K562 (cell line): ENCODE measurements at regions not wholly inside any gene's neighbourhood (a gene's known extent, or its start where the extent isn't known, plus 50 kb on each side); places are given as distances from the start of the nearest gene placed in this dataset.

ENCODE experiments used
- ATAC-seq: fragments of 200-7000 bp; cut with Tn5 transposase; 3 replicates; pipeline ENCODE4 v1.9.1; 2020; ENCODE audit warnings: moderate library complexity
- BruUV-seq: library from RNA; stranded (reverse); fragments of 400-500 nt; replicated peaks from 2 replicates; lab custom pipeline; 2021; lab: Mats Ljungman, UMichigan
- CTCF ChIA-PET: fragments of 300-600 bp; formaldehyde crosslinking; extraction: SDS; loops from one replicate; lab custom pipeline; 2021; ENCODE audit warnings: low intra/inter-chr PET ratio; lab: Yijun Ruan, JAX
- POLR2A ChIA-PET: fragments of 300-600, 350-650 bp; sonication (Branson Sonifier 250); formaldehyde crosslinking; extraction: SDS; loops from one replicate; lab custom pipeline; 2021; ENCODE audit warnings: antibody characterized with exemption, inconsistent platforms; lab: Yijun Ruan, JAX
- DNase-seq, 4 experiments: peaks; one replicate each; pipeline versions ENCODE4 v3.0.0 to v3.0.0-alpha.2; 2011 to 2018; ENCODE audit warnings: low spot score in 3 of 4, mixed read lengths in 3 of 4; ENCODE audit errors: extremely low read depth in 1 of 4
- FAIRE-seq: peaks from 2 replicates; lab custom pipeline; 2011; peaks lifted over from hg19 to GRCh38; lab: Jason Lieb, UNC
- H2AFZ ChIP-seq: 2 replicates; pipeline ENCODE4 v1.6.0; 2011; ENCODE audit warnings: low read depth, low read length, control low read depth, inconsistent platforms
- H3K27ac ChIP-seq: fragments of 200-600 bp; 3 replicates; pipeline ENCODE4 v1.8.0; 2011; ENCODE audit warnings: low read depth, mild to moderate bottlenecking, control low read depth, inconsistent platforms, low read length, moderate library complexity, mixed read lengths; ENCODE audit errors: extremely low read depth
- H3K27me3 ChIP-seq, 2 experiments: fragments of 300-600 bp in 1 of 2; 2 replicates in 1 of 2; 3 replicates in 1 of 2; pipeline versions ENCODE4 v1.6.0 to v1.8.0; 2011; ENCODE audit warnings: inconsistent platforms in 2 of 2, low read length in 2 of 2, mild to moderate bottlenecking in 1 of 2, mixed read lengths in 1 of 2, moderate library complexity in 1 of 2; ENCODE audit not compliant: control insufficient read depth in 2 of 2, insufficient read depth in 2 of 2
- H3K36me3 ChIP-seq: fragments of 300-600 bp; 3 replicates; pipeline ENCODE4 v1.8.0; 2011; ENCODE audit warnings: mild to moderate bottlenecking, low read length, inconsistent platforms; ENCODE audit not compliant: control insufficient read depth, insufficient read depth
- H3K4me1 ChIP-seq, 2 experiments: fragments of 200-600 bp in 1 of 2; replicated peaks in 1 of 2; 2 replicates in 1 of 2; 3 replicates in 1 of 2; pipeline versions ENCODE4 v1.5.1 to v1.8.0; 2011; ENCODE audit warnings: inconsistent platforms in 2 of 2, low read length in 2 of 2, mild to moderate bottlenecking in 1 of 2, mixed read lengths in 1 of 2, moderate library complexity in 1 of 2; ENCODE audit not compliant: control insufficient read depth in 2 of 2, insufficient read depth in 2 of 2
- H3K4me2 ChIP-seq: 2 replicates; pipeline ENCODE4 v1.6.1; 2011; ENCODE audit warnings: low read length, control low read depth, inconsistent platforms, mixed read lengths; ENCODE audit not compliant: insufficient read depth
- H3K4me3 ChIP-seq: fragments of 200-600 bp; sonication (generic), shearing (Covaris generic); 2 replicates; pipeline ENCODE4 v1.5.1; 2016; ENCODE audit warnings: control low read depth, inconsistent platforms
- H3K79me2 ChIP-seq: fragments of 200-600 bp; 3 replicates; pipeline ENCODE4 v1.8.0; 2011; ENCODE audit warnings: low read length, inconsistent platforms; ENCODE audit not compliant: control insufficient read depth, insufficient read depth
- H3K9ac ChIP-seq, 2 experiments: 2 replicates each; pipeline versions ENCODE4 v1.6.0 to v1.6.1; 2011; ENCODE audit warnings: low read depth in 2 of 2, low read length in 2 of 2, control low read depth in 1 of 2, inconsistent platforms in 1 of 2, mild to moderate bottlenecking in 1 of 2, mixed read lengths in 1 of 2; ENCODE audit not compliant: insufficient read depth in 1 of 2
- H3K9me1 ChIP-seq: one replicate; pipeline ENCODE4 v1.6.0; 2011; ENCODE audit warnings: inconsistent platforms, mild to moderate bottlenecking, low read length, moderate library complexity; ENCODE audit not compliant: control insufficient read depth, insufficient read depth
- H3K9me3 ChIP-seq: replicated peaks from 2 replicates; pipeline ENCODE4 v1.5.1; 2011; ENCODE audit warnings: low read depth, low read length, inconsistent platforms; ENCODE audit not compliant: control insufficient read depth, insufficient read depth
- H4K20me1 ChIP-seq: replicated peaks from 2 replicates; pipeline ENCODE4 v1.6.1; 2011; ENCODE audit warnings: low read length, inconsistent platforms, mixed read lengths; ENCODE audit not compliant: control insufficient read depth, insufficient read depth
- ETV6 ChIP-seq, 3 experiments: fragments of 150-350 bp in 1 of 3; sonication (generic) in 1 of 3; formaldehyde crosslinking in 1 of 3; IDR thresholded peaks; 2 replicates each; pipeline versions ENCODE4 v1.6.1 to v1.8.0; 2014 to 2022; ENCODE audit warnings: borderline replicate concordance in 2 of 3, low read depth in 2 of 3, antibody characterized with exemption in 1 of 3, low read length in 1 of 3, mild to moderate bottlenecking in 1 of 3, missing genetic modification reagents in 1 of 3
- HDAC8 ChIP-seq: fragments of 450-650 bp; IDR thresholded peaks from 2 replicates; pipeline ENCODE4 v1.6.1; 2016; ENCODE audit warnings: mild to moderate bottlenecking, missing genetic modification characterization, moderate library complexity, missing compliant biosample characterization
- HIVEP1 ChIP-seq: fragments of 250-450 bp; sonication (Bioruptor Pico); IDR thresholded peaks from 2 replicates; pipeline ENCODE4 v1.4.0; 2020; ENCODE audit warnings: mild to moderate bottlenecking
- NR3C1 ChIP-seq: sonication (generic); formaldehyde crosslinking; IDR thresholded peaks from 2 replicates; pipeline ENCODE4 v1.8.1; 2022; ENCODE audit warnings: missing genetic modification reagents
- RFX1 ChIP-seq: fragments of 450-650 bp; IDR thresholded peaks from 2 replicates; pipeline ENCODE4 v1.6.1; 2016; ENCODE audit warnings: mild to moderate bottlenecking, moderate library complexity
- ZNF518B ChIP-seq: fragments of 250-450 bp; sonication (Bioruptor Pico); IDR thresholded peaks from 2 replicates; pipeline ENCODE4 v1.5.0; 2021; ENCODE audit warnings: mild to moderate bottlenecking, moderate library complexity
- WGBS: fragments of 100-300 bp; shearing (Covaris generic); methylation state at CpG from one replicate; pipeline ENCODE4 v1.1.6; 2016; ENCODE audit warnings: low coverage, mixed read lengths; ENCODE audit not compliant: insufficient coverage; ENCODE audit errors: missing lambda C conversion rate; 5-methylcytosine and 5-hydroxymethylcytosine counted together
- in situ Hi-C: fragments of 300-500 bp; cut with MboI; formaldehyde crosslinking; loops from 4 replicates; pipeline ENCODE4 v1.15.0; 2018; ENCODE audit warnings: inconsistent platforms, mixed read lengths
- intact Hi-C: fragments of 100-400 bp; cut with micrococcal nuclease; formaldehyde crosslinking; loops from 2 replicates; pipeline ENCODE4 v1.14.2; 2022

- no peak for TF ChIP-seq NR3C1 (CRISPR knock-in tag)
- TF ChIP-seq RFX1: no peak
- TF ChIP-seq ETV6 (IDR thresholded peaks at IDR 0.05; ENCODE audit: borderline replicate concordance in 1 of 2, low read depth in 2 of 2, low read length in 1 of 2): no peak
- TF ChIP-seq ETV6 (CRISPR knock-in tag; IDR thresholded peaks at IDR 0.05; ENCODE audit: borderline replicate concordance): no peak
- no peak for TF ChIP-seq HIVEP1
- TF ChIP-seq, all 486 proteins: peak for 0
Measured at GRCh38 chr3:181628384-181628783, 83.3 kb upstream of the SOX2 start (continued).

- BruUV-seq: no TSS peak
- ChIA-PET CTCF (no interaction called here), POLR2A (no interaction called here)
- in situ Hi-C loops (no loop called here), intact Hi-C loops (no loop called here)
- no peaks in the 10 kb centered on the region for H3K9me3 ChIP-seq
- H3K27ac ChIP-seq: no peak overlapping the region
- H3K36me3 ChIP-seq: no peaks in the 10 kb centered on the region
- H3K4me1 ChIP-seq: no peaks in the 10 kb centered on the region
- no peaks in the 10 kb centered on the region for H3K9me1 ChIP-seq
- no peak overlapping the region for H3K9ac ChIP-seq
- ATAC-seq: no peak
- H3K4me3 ChIP-seq: no peak overlapping the region
- DNase-seq: no peak
- H3K27me3 ChIP-seq: no peaks in the 10 kb centered on the region
- TF ChIP-seq ZNF518B (CRISPR knock-in tag) (no peak), HDAC8 (tag) (no peak)
- TF ChIP-seq, all 486 proteins: peak for 0
- no peak for FAIRE-seq
- no peak overlapping the region for H3K4me2 ChIP-seq
- H3K79me2 ChIP-seq: no peaks in the 10 kb centered on the region
- no peaks in the 10 kb centered on the region for H4K20me1 ChIP-seq
- H2AFZ ChIP-seq: no peak overlapping the region
- WGBS: 17% methylated on average over 1 of the region's 1 CpG
Measured at GRCh38 chr3:181626036-181626435, 85.7 kb upstream of the SOX2 start.
